ENCODE measurements at regions not wholly inside any gene's neighbourhood (a gene's known extent, or its start where the extent isn't known, plus 50 kb on each side); places are given as distances from the start of the nearest gene placed in this dataset.

GRCh38 chr2:71990122-71990521, 157.5 kb downstream of the CYP26B1 start:
- WGBS: 92% methylated on average over 6 of the region's 6 CpGs
- Histone ChIP-seq H2AFZ (ENCODE audit: low read depth, low read length) (no peak overlapping the region), H2BK5ac (ENCODE audit: low read depth, low read length, poor library complexity, severe bottlenecking) (no peak overlapping the region), H3K14ac (ENCODE audit: low read length in 2 of 2) (no peak overlapping the region), H3K4ac (ENCODE audit: low read depth in 1 of 2, low read length in 2 of 2) (no peak overlapping the region), H3K4me1 (ENCODE audit: control insufficient read depth, insufficient read depth, low read depth, low read length) (no peaks in the 10 kb centered on the region), H3K4me2 (ENCODE audit: low read length, poor library complexity, severe bottlenecking) (no peak overlapping the region), H4K91ac (ENCODE audit: low read length) (no peak overlapping the region), H3K9me3 (ENCODE audit: control insufficient read depth, low read length) (peaks cover 4% of the 10 kb centered on the region), H2BK15ac (ENCODE audit: low read depth, poor library complexity, severe bottlenecking) (no peak overlapping the region), H3K18ac (ENCODE audit: low read depth in 1 of 2, low read length in 2 of 2) (no peak overlapping the region), H3K27me3 (ENCODE audit: control insufficient read depth in 1 of 2, insufficient read depth in 1 of 2, low read length in 2 of 2) (peaks cover 0 to 36% of the 10 kb centered on the region in 2 experiments), H3K27ac (ENCODE audit: low read length, poor library complexity, severe bottlenecking) (no peak overlapping the region), H2BK120ac (ENCODE audit: low read depth, low read length) (no peak overlapping the region), H3K36me3 (ENCODE audit: control insufficient read depth in 1 of 2, insufficient read depth in 2 of 2, low read depth in 1 of 2, low read length in 2 of 2) (no peaks in the 10 kb centered on the region), H3K9ac (ENCODE audit: low read length) (no peak overlapping the region), H4K8ac (ENCODE audit: low read length) (no peak overlapping the region), H3K23ac (ENCODE audit: low read length in 2 of 2) (no peak overlapping the region), H3K4me3 (ENCODE audit: insufficient read depth in 1 of 2, low read depth in 1 of 2, low read length in 2 of 2) (no peak overlapping the region), H3K79me1 (replicated peaks; ENCODE audit: low read length, poor library complexity, severe bottlenecking) (no peaks in the 10 kb centered on the region), H2AK5ac (ENCODE audit: low read length, severe bottlenecking) (no peak overlapping the region), H2BK12ac (ENCODE audit: low read length in 2 of 2) (no peak overlapping the region)
- DNase-seq: no peak

GRCh38 chr2:71989671-71990070, 158.0 kb downstream of the CYP26B1 start:
- Histone ChIP-seq H3K14ac (ENCODE audit: low read length in 2 of 2) (no peak overlapping the region), H3K27me3 (ENCODE audit: control insufficient read depth in 1 of 2, insufficient read depth in 1 of 2, low read length in 2 of 2) (peaks cover 0 to 33% of the 10 kb centered on the region in 2 experiments), H2BK15ac (ENCODE audit: low read depth, poor library complexity, severe bottlenecking) (no peak overlapping the region), H3K23ac (ENCODE audit: low read length in 2 of 2) (no peak overlapping the region), H3K4me1 (ENCODE audit: control insufficient read depth, insufficient read depth, low read depth, low read length) (no peaks in the 10 kb centered on the region), H3K9ac (ENCODE audit: low read length) (no peak overlapping the region), H2BK5ac (ENCODE audit: low read depth, low read length, poor library complexity, severe bottlenecking) (no peak overlapping the region), H4K91ac (ENCODE audit: low read length) (no peak overlapping the region), H2BK12ac (ENCODE audit: low read length in 2 of 2) (no peak overlapping the region), H2AFZ (ENCODE audit: low read depth, low read length) (no peak overlapping the region), H2AK5ac (ENCODE audit: low read length, severe bottlenecking) (no peak overlapping the region), H3K18ac (ENCODE audit: low read depth in 1 of 2, low read length in 2 of 2) (no peak overlapping the region), H3K27ac (ENCODE audit: low read length, poor library complexity, severe bottlenecking) (no peak overlapping the region), H3K9me3 (ENCODE audit: control insufficient read depth, low read length) (peaks cover 8% of the 10 kb centered on the region), H3K4me2 (ENCODE audit: low read length, poor library complexity, severe bottlenecking) (no peak overlapping the region), H3K79me1 (replicated peaks; ENCODE audit: low read length, poor library complexity, severe bottlenecking) (no peaks in the 10 kb centered on the region), H2BK120ac (ENCODE audit: low read depth, low read length) (no peak overlapping the region), H4K8ac (ENCODE audit: low read length) (no peak overlapping the region), H3K4ac (ENCODE audit: low read depth in 1 of 2, low read length in 2 of 2) (no peak overlapping the region), H3K4me3 (ENCODE audit: insufficient read depth in 1 of 2, low read depth in 1 of 2, low read length in 2 of 2) (no peak overlapping the region), H3K36me3 (ENCODE audit: control insufficient read depth in 1 of 2, insufficient read depth in 2 of 2, low read depth in 1 of 2, low read length in 2 of 2) (no peaks in the 10 kb centered on the region)
- 84% methylated on average over 5 of the region's 5 CpGs for WGBS
- DNase-seq: no peak

GRCh38 chr2:71988170-71988569, 159.5 kb downstream of the CYP26B1 start:
- no peak overlapping the region for H3K23ac ChIP-seq (ENCODE audit: low read length in 2 of 2)
- H4K8ac ChIP-seq (ENCODE audit: low read length): no peak overlapping the region
- H4K91ac ChIP-seq (ENCODE audit: low read length): no peak overlapping the region
- H3K4ac ChIP-seq (ENCODE audit: low read depth in 1 of 2, low read length in 2 of 2): no peak overlapping the region
- no peak overlapping the region for H2BK12ac ChIP-seq (ENCODE audit: low read length in 2 of 2)
- H2BK5ac ChIP-seq (ENCODE audit: low read depth, low read length, poor library complexity, severe bottlenecking): no peak overlapping the region
- H3K27me3 ChIP-seq (ENCODE audit: control insufficient read depth in 1 of 2, insufficient read depth in 1 of 2, low read length in 2 of 2): peaks cover 0 to 27% of the 10 kb centered on the region in 2 experiments
- H3K4me2 ChIP-seq (ENCODE audit: low read length, poor library complexity, severe bottlenecking): no peak overlapping the region
- DNase-seq: no peak
- no peak overlapping the region for H2AFZ ChIP-seq (ENCODE audit: low read depth, low read length)
- no peak overlapping the region for H3K9ac ChIP-seq (ENCODE audit: low read length)
- H3K14ac ChIP-seq (ENCODE audit: low read length in 2 of 2): no peak overlapping the region
- H3K79me1 ChIP-seq (replicated peaks; ENCODE audit: low read length, poor library complexity, severe bottlenecking): no peaks in the 10 kb centered on the region
- 91% methylated on average over 2 of the region's 2 CpGs for WGBS
- no peak overlapping the region for H2BK120ac ChIP-seq (ENCODE audit: low read depth, low read length)
- H3K4me1 ChIP-seq (ENCODE audit: control insufficient read depth, insufficient read depth, low read depth, low read length): no peaks in the 10 kb centered on the region
- no peak overlapping the region for H3K18ac ChIP-seq (ENCODE audit: low read depth in 1 of 2, low read length in 2 of 2)
- no peak overlapping the region for H2BK15ac ChIP-seq (ENCODE audit: low read depth, poor library complexity, severe bottlenecking)
- H2AK5ac ChIP-seq (ENCODE audit: low read length, severe bottlenecking): no peak overlapping the region
- no peak overlapping the region for H3K27ac ChIP-seq (ENCODE audit: low read length, poor library complexity, severe bottlenecking)
- no peaks in the 10 kb centered on the region for H3K36me3 ChIP-seq (ENCODE audit: control insufficient read depth in 1 of 2, insufficient read depth in 2 of 2, low read depth in 1 of 2, low read length in 2 of 2)
- peaks cover 12% of the 10 kb centered on the region for H3K9me3 ChIP-seq (ENCODE audit: control insufficient read depth, low read length)
- H3K4me3 ChIP-seq (ENCODE audit: insufficient read depth in 1 of 2, low read depth in 1 of 2, low read length in 2 of 2): no peak overlapping the region

GRCh38 chr2:71976685-71977084, 171.0 kb downstream of the CYP26B1 start:
- no peak overlapping the region for H3K27ac ChIP-seq (ENCODE audit: low read length, poor library complexity, severe bottlenecking)
- no peak overlapping the region for H2AFZ ChIP-seq (ENCODE audit: low read depth, low read length)
- no peaks in the 10 kb centered on the region for H3K79me1 ChIP-seq (replicated peaks; ENCODE audit: low read length, poor library complexity, severe bottlenecking)
- no peaks in the 10 kb centered on the region for H3K36me3 ChIP-seq (ENCODE audit: control insufficient read depth in 1 of 2, insufficient read depth in 2 of 2, low read depth in 1 of 2, low read length in 2 of 2)
- H3K4me2 ChIP-seq (ENCODE audit: low read length, poor library complexity, severe bottlenecking): no peak overlapping the region
- H3K4me3 ChIP-seq (ENCODE audit: insufficient read depth in 1 of 2, low read depth in 1 of 2, low read length in 2 of 2): no peak overlapping the region
- DNase-seq: no peak
- H3K23ac ChIP-seq (ENCODE audit: low read length in 2 of 2): no peak overlapping the region
- H3K18ac ChIP-seq (ENCODE audit: low read depth in 1 of 2, low read length in 2 of 2): no peak overlapping the region
- H2BK120ac ChIP-seq (ENCODE audit: low read depth, low read length): no peak overlapping the region
- no peak overlapping the region for H3K4ac ChIP-seq (ENCODE audit: low read depth in 1 of 2, low read length in 2 of 2)
- no peaks in the 10 kb centered on the region for H3K4me1 ChIP-seq (ENCODE audit: control insufficient read depth, insufficient read depth, low read depth, low read length)
- H2AK5ac ChIP-seq (ENCODE audit: low read length, severe bottlenecking): no peak overlapping the region
- no peak overlapping the region for H2BK15ac ChIP-seq (ENCODE audit: low read depth, poor library complexity, severe bottlenecking)
- peaks cover 19% of the 10 kb centered on the region for H3K9me3 ChIP-seq (ENCODE audit: control insufficient read depth, low read length)
- H3K27me3 ChIP-seq (ENCODE audit: control insufficient read depth in 1 of 2, insufficient read depth in 1 of 2, low read length in 2 of 2): peaks cover 0 to 10% of the 10 kb centered on the region in 2 experiments
- 66% methylated on average over 1 of the region's 1 CpG for WGBS
- no peak overlapping the region for H2BK5ac ChIP-seq (ENCODE audit: low read depth, low read length, poor library complexity, severe bottlenecking)
- no peak overlapping the region for H2BK12ac ChIP-seq (ENCODE audit: low read length in 2 of 2)
- no peak overlapping the region for H4K91ac ChIP-seq (ENCODE audit: low read length)
- no peak overlapping the region for H3K14ac ChIP-seq (ENCODE audit: low read length in 2 of 2)
- H3K9ac ChIP-seq (ENCODE audit: low read length): no peak overlapping the region
- H4K8ac ChIP-seq (ENCODE audit: low read length): no peak overlapping the region

Data from mesenchymal stem cell (in vitro differentiated cells and primary cell).